K562 (cell line): ENCODE measurements at regions not wholly inside any gene's neighbourhood (a gene's known extent, or its start where the extent isn't known, plus 50 kb on each side); places are given as distances from the start of the nearest gene placed in this dataset.

Source experiments
- E2F4 ChIP-seq: sonication (generic); formaldehyde crosslinking; IDR thresholded peaks from 2 replicates; pipeline ENCODE4 v1.8.0; 2022; ENCODE audit warnings: mild to moderate bottlenecking, low read depth, missing genetic modification reagents
- EP300 ChIP-seq: IDR thresholded peaks from 2 replicates; pipeline ENCODE4 v1.6.1; 2012; ENCODE audit warnings: low read length, improper control_type of control experiment
- SMC3 ChIP-seq: conservative IDR thresholded peaks from 2 replicates; pipeline ENCODE4 v1.6.1; 2011; ENCODE audit warnings: low read depth, low read length, improper control_type of control experiment; ENCODE audit not compliant: insufficient read depth
- TBL1XR1 ChIP-seq, 2 experiments: IDR thresholded peaks; 2 replicates each; pipeline ENCODE4 v1.6.1; 2012; ENCODE audit warnings: improper control_type of control experiment in 2 of 2, low read length in 2 of 2, mild to moderate bottlenecking in 1 of 2
- ZBTB26 ChIP-seq: fragments of 450-650 bp; formaldehyde crosslinking; IDR thresholded peaks from 2 replicates; pipeline ENCODE4 v1.4.0; 2022; ENCODE audit warnings: missing genetic modification characterization
- ZZZ3 ChIP-seq: fragments of 450-650 bp; IDR thresholded peaks from 2 replicates; pipeline ENCODE4 v1.6.1; 2016; ENCODE audit warnings: antibody characterized with exemption, mild to moderate bottlenecking, moderate library complexity

GRCh38 chr10:53406532-53406931 lies 633.9 kb upstream of the MBL2 start:
- no peak for TF ChIP-seq ZBTB26 (CRISPR knock-in tag)
- no peak for TF ChIP-seq EP300
- no peak for TF ChIP-seq SMC3
- no peak for TF ChIP-seq ZZZ3
- TF ChIP-seq E2F4 (CRISPR knock-in tag): no peak
- no peak for TF ChIP-seq TBL1XR1 (IDR thresholded peaks at IDR 0.05; ENCODE audit: low read length in 2 of 2)
